Astrocyte of the spinal cord (primary cell): ENCODE measurements at regions not wholly inside any gene's neighbourhood (a gene's known extent, or its start where the extent isn't known, plus 50 kb on each side); places are given as distances from the start of the nearest gene placed in this dataset.

Experiments
- DNase-seq: peaks from one replicate; pipeline ENCODE4 v3.0.0; 2011; ENCODE audit warnings: low read depth, low spot score
- H3K4me3 ChIP-seq: 2 replicates; pipeline ENCODE4 v1.5.1; 2011; ENCODE audit warnings: low read depth, mild to moderate bottlenecking, low read length, moderate library complexity
- CTCF ChIP-seq: IDR thresholded peaks from 2 replicates; pipeline ENCODE4 v1.5.1; 2012; ENCODE audit warnings: low read depth, mild to moderate bottlenecking, low read length, inconsistent platforms
- in situ Hi-C: cut with HindIII; loops from 2 replicates; pipeline ENCODE4 v1.10.0; 2017; ENCODE audit warnings: low sequenced_read_pairs

GRCh38 chr22:22067192-22067591 is 84.6 kb upstream of the TOP3B start:
- H3K4me3 ChIP-seq: no peak overlapping the region
- in situ Hi-C loops: no loop called here
- no peak for TF ChIP-seq CTCF
- no peak for DNase-seq

- H3K4me3 ChIP-seq: no peak overlapping the region
- no peak for TF ChIP-seq CTCF
- DNase-seq: no peak
- in situ Hi-C loops: no loop called here
Observed at GRCh38 chr22:22064580-22064979, 82.0 kb upstream of the TOP3B start.

GRCh38 chr22:22062306-22062793 is 79.8 kb upstream of the TOP3B start:
- H3K4me3 ChIP-seq: no peak overlapping the region
- no peak for TF ChIP-seq CTCF
- in situ Hi-C loops: no loop called here
- no peak for DNase-seq

DNA sequence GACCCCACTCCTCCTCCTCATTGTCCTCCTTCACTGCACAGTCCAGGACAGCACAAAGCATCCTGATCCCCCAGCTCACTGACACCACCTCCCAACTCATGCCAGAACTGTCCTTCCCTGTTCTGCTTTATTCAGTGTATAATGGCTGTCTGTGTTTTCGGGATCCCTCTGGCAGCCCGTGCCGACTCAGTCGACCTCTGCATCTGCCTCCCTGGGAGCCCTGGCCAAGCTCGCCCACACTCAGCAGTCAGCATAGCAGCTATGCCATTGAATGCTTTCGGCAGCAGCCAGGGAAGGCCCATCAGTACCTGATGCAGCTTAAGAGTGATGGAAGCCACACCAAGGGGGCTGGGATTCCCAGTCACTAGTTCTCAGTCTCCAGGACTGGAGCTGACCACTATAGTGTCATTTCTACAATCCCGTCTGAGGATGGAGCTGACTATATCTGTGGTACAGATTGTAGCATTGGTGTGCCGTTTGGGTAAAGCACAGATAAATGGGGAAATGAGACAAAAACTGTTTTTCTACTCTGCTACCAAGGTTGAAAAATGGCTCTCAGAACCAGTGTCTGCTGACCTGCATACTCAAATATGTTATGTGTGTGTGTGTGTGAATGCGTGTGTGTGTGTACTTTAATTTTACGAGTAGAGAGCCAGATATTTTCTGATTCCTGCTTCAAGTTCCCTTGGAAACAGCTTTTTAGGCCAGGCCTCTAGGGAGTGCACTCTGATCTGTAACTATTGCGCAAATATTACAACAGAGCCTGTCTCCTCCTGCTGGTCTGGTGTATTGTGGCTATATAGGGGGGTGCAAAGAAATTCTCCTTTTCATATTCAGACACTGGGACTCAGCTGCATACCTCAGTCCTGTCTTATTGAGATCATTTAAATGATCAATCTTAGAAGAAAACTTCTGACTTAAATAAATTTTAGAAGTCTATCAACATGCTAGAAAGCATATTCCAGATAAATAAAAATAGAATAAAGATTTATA is 78.8 kb upstream of the TOP3B start:
- in situ Hi-C loops: no loop called here
- H3K4me3 ChIP-seq: no peak overlapping the region
- DNase-seq: peak; percentile 12
- peak; percentile 14 for TF ChIP-seq CTCF

- in situ Hi-C loops: no loop called here
- TF ChIP-seq CTCF: peak; percentile 86
- no peak overlapping the region for H3K4me3 ChIP-seq
- DNase-seq: peak; percentile 6
Observed at GRCh38 chr22:22060200-22061084, 77.9 kb upstream of the TOP3B start.

DNA sequence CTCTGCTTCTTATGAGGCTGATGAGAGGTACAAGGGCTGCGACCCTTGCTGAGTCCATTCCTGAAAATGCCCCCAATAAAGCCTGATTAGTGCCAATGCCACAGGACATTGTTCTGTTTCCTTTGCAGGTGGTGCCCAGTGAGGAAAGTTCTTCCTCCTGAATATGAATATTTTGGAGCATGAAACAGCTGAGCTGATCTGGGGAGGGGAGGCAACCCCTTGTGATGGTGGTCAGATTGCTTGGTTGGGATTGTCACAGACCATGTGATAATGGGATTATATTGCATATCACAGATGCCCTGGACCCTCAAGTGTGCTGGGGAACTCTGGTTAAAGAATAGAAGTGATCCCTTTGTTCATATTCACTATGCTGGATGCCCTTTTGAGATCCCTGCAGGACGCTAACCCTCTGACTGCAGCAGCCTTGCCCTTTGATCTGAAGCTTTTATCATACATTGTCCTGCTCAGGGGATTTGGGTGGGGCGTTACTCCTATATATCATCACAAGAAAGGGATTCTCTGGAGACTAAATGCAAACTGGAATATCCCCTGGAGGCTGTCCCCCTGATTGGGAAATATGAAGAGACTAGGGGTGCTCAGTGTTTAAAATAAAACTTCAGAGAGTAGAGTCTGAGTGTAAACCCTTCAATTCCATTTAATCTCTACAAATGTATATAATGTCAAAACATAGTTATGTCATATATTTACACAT is 76.9 kb upstream of the TOP3B start:
- no peak for TF ChIP-seq CTCF
- H3K4me3 ChIP-seq: no peak overlapping the region
- DNase-seq: no peak
- in situ Hi-C loops: no loop called here
